Hematopoietic multipotent progenitor cell treated with erythropoietin and hydrocortisone succinate and interleukin-3 and kit ligand, for 8 days (in vitro differentiated cells): ENCODE measurements at regions not wholly inside any gene's neighbourhood (a gene's known extent, or its start where the extent isn't known, plus 50 kb on each side); places are given as distances from the start of the nearest gene placed in this dataset.

Source experiments
- DNase-seq: peaks from one replicate; pipeline ENCODE4 v3.0.0-alpha.2; 2015

DNA sequence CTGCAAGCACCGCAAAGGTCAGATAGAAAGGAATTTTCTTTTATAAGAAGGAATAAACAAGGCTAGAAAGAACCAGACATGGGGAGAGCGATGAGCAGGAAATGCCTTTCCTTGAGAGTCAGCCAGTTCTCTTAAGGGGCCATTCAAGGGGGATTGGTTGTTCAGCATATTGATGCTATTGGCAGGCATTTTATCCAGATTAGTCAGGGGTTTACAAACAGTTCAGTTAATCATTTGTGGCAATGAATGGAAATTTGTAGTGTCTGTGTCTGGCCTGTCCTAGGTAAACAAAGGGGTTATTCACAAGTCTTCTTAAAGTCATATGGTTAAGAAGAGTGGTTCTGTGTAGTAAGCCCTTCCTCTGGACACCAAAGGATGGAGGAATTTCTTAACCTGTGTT is 184.7 kb upstream of the FRMPD4 start:
- DNase-seq, result no peak

DNA sequence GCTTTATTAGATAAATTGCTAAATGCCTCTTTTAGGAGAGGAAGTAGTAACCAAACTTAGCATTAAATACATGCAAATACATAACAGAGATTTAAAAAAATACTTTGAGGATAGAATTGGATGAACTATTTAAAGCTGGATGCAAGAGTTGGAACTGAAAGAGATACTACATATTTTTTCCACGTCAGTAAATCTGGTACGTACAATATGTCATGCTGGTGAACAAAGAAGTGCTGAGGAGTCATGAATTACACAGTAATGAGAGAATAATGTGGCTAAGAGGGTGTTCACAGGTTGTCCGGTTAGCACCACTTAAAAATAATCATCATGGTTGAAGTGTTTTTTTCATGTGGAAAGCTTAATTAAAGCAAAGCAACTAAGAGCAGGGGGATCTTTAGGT is 184.1 kb upstream of the FRMPD4 start:
- no peak for DNase-seq

DNA sequence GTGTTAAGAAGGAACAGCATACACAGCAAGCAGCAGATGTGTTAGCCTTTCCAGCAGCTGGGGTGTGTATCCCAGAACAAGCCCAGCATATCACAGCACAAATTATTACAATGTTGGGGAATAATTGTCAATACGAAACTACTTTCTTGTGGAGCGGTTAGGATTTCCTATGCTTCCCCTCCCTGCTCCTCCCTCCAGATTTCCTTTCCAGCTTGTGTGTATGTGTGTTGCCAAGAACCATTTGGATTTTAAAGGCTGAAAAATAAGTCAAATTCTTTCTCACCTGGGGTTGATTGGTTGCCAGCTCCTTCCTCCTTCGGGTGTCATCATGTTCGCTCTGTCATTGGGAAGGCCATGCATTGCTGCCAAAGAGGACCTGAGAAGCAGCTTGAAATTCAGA is 178.2 kb upstream of the FRMPD4 start:
- no peak for DNase-seq

DNA sequence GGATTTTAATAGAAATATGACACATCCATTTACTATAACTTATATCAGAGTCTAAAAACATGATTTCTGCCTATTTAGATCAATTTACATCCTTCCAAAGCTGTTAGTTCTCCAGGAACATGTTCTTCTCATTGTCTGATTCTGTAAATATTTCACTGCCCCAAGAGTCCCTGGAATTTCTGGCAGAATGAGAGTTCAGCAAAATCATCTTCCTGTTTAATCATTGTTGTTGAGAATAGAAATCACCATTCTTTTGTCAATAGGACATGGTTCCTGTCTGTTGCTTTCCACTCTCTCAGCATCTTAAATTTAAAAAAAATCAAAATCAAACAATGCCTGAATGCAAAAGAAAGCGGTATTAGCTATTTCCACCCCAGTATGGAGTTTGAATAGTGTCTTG is 172.8 kb upstream of the FRMPD4 start:
- no peak for DNase-seq

DNA sequence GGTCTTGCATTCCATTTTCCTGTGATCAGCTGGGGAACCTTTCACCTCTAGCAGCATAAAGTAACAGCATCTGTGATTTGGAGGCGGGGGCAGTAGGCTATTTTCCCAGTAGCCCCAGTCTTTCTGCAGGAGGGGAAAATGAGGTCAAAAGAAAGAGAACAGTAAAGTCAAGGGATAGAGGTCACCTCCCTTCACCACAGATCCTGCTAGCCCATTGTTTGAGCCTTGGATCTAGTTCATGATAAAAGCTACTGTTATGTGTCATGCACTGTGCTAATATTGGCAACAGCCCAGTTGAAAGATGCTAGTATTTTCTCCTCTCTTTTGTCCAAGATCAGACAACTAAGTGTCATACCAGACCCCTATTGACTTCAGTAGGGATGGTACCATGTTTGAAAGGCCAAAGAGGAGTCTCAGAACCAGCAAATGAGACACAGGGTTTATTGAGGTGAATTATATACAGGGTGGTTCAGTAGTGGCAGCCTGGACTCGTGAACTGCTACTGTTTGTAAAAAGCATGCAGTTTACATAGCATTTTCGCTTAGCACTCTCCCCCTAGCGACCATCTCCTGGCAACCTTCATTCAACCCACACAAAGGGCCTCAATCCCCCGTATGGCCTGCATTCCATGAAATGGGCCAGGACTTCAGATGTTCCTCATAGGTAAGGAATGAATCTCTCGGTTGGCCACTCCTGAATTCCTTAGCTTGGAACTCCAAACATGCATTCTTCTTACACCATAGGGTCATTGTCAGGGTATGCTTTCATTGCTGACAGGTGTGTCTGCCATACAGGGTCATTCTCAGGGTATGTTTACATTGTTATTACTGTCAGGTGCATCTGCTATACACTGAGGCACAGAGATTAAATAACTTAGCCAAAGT is 170.0 kb upstream of the FRMPD4 start:
- DNase-seq, result no peak

DNA sequence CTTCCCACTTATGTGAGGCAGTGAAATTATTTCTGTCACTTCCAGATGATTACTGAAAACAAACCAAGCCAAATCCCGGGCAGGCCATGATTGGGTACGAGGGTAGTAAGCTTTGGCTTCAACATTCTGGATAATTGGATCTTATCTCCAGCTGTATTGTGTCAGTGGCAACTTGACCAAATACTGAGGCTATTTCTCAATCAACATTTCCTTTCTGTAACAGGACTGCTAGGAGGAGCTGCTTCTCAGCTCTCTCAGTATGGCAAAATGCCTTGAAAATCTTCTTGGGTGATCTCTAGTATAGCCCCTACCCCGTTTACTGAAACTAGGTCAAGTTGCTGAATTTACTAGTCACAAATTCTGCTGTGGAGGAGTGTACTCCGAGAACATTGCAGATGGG is 169.3 kb upstream of the FRMPD4 start:
- no peak for DNase-seq

DNA sequence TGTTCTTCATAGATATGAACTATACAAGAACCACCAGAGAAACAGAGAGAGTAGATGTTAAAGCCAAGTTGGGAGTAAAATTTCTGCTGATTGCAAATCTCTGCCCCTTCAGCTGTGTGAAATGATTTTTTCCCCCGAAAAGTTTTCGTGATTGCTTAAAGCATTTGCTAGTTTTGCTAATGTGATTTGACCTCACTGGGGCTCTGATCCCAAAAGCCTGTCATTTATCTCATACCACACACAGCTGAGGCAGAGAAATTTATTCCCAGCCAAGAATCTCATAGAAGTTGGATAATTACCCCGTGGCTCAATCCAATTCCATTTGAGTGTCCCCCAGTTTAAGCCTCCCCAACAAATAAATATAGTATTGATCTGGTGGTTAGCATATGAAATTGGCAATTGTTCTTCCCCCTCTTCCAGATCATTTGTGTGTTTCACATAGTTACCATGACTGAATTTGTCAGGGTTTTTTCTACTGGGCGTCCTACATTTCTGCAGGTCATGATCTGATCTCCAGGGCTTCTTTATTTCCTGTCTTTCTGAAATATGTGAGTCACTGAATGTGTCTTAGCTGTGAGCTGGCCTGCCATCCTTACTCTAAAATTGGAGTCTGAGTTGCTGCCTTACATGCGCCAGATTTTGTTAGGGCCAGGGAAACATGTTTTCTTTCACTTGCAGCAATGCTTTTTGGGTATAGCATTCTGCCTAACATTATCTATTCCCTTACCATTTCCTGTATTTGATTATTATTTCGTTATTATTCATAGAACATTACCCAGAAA is 167.5 kb upstream of the FRMPD4 start:
- DNase-seq, result no peak

DNA sequence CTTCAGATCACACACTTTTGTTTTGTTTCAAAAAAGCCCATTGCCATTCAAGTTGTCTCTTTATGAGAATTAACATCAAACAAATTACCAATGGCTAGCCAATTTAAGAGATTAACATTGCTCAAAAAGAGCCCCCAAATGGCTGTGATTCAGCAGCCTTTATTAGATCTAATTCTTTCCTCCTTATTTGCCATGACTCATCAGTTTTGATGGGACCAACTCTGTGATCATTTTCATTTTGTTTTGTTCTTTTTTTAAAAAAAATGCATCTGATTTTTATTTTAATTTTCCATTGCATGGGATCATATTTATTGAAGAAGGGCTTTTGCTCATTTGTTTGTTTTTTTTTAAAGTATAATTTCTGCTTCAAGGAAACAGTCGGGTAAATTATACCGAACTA is 161.6 kb upstream of the FRMPD4 start:
- DNase-seq, result no peak

DNA sequence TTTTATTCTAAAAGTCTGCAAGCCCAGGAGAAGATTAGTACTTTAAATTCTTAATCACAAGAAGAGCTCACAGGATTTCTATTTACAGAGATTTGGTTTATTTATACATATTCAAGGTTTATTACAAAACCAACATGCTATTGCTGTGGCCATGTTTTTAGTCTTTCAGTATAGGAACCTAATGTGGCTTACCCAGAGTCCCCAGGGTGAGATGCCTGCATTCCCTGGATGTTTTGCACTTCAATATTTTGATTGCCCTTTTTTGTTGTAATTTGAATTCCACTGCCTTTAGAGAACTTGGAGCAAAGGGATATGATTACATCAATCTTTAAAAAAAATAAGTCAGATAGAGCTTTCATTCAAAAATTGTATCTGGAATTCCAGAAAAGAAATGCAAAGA is 146.0 kb upstream of the FRMPD4 start:
- DNase-seq, result no peak

DNA sequence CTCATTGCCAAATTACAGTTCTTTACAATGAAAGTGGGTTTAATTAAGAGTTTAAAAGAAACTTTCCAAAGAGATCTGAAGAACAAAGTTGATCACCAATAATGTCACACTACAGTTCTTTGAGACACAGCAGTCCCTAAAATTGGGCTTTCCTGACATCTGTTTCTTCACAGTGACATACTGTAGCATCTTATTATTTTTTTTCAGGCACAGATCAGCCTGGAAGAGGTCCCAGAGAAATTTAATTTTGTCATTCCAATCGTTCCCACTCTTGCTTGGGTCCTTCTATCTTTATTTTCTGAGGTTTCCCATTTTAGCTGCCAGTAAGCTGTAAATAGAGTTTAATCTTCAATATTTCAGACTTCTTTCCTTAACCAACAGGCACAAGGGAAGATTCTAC is 143.1 kb upstream of the FRMPD4 start:
- no peak for DNase-seq

DNA sequence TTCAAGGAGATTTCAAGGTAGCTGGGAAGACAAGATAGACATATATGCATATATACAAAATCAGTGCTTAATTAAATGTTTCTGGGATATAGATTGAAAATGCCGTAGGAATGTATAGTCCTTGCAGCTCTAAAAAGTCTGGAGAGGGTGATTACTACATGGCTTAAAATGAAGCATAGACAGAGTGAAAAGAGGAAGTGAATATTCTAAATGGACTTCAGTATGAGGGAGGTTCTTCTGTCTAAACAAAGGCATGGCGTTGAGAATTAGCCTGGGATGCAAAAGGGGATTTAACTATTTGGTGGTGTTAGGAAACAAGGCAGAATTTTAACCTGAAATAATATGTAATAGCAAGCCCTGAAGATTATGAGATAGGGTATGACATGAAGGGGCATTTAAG is 141.5 kb upstream of the FRMPD4 start:
- DNase-seq, result no peak

DNA sequence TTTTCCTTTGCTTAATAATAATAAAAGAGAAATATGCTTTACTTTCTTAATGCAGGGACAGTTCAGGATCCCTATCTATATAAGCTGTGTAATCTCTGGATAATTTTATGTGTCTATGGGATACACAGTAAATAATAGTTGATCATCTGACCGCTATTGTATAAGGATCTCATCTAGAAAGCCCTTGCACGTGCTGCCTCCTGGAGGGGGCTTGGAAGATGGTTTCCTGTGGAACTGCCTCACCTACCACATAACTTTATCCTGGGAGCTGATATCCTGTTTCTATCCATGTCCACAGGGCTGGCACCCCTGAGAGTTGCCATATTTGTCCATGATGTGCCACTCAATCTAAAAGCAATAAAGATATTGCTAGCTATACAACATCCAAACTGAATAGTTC is 139.3 kb upstream of the FRMPD4 start:
- no peak for DNase-seq

DNA sequence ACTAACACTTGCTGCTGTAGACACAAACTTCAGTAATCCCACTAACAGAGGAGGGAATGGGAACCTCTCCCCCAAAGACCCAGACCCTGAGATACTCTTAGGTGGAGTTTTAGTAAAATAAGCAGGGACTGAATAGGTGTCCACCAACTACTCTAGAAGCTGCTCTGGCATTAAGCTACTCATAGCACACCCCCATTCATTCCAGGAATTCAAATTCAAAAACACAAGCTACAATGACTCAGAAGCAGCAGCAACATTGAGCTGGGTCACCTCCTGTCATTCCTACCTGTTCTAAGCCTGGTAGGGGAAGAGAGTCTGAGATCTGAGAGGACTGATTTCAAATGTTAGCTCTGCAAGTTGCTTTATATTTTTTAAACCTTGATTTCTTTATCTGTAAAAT is 135.4 kb upstream of the FRMPD4 start:
- no peak for DNase-seq

DNA sequence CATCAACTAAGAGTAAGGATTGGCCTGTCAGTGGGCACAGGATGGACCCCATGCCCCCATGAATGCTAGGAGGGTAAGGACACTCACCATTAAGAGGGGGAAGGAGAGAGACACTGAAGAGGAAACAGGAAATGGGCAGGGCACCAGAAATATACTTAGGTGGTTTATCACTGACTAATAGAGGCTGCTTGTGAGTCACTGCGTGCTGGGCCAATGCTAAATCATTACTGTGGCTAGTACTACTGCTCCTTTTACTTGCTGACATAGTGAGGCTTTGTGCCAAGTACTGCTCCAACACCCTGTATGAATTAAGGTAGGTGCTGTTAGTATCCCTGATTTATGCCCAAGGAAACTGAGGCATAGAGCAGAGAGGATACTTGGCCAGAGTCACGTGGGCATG is 130.4 kb upstream of the FRMPD4 start:
- no peak for DNase-seq

DNA sequence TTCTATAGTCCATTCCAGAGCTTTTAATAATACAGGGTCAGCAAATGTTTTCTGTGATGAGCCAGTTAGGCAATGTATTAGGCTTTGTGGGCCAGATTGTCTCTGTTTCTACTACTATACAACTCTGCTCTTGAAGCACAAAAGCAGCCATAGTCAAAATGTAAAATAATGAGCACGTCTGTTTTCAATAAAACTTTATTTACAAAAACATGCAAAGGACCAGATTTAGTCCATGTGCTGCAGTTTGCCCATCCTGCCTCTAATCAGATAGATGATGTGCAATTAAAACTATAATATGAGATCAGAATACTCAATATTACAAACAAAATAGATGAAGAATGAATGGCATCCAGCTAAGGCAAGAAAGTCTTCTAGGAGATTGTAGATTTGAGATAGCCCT is 127.8 kb upstream of the FRMPD4 start:
- DNase-seq, result no peak

DNA sequence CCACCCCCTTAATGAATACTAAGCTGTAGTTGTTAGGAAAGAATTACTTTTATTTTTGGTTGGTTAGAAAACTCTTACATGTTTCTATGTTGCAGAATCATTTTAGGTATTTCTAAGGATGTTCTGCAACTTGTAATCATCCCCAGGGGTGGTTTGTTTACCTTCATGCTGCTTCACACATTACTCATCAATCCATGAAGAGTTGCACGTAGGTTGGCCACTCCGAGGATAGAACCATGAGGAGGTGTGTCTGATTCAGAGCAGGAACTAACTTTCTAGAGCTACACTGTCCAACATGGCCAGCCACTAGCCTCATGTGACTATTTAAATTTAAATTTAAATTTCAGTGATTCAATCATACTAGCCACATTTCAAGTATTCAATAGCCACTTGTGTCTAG is 127.2 kb upstream of the FRMPD4 start:
- DNase-seq, result no peak

DNA sequence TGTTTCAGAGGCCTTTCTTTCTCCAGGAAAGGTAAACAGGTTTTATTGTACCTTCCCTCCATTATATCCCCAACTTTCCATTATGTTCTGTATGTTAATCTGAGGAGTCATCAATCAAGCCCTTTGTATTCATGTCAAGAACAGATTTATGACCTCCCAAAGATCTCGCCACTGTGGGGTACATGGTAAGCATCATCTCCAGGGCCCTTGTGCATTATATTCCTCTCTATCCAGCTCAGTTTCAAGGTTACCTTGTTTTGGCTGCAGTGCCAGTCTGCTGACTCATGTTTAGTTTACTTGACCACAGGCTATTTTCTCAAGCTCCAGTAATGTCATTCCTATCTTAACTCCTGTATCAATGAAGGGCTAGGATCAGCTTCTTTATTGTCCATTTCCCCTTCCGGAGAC is 125.1 kb upstream of the FRMPD4 start:
- DNase-seq, result no peak

DNA sequence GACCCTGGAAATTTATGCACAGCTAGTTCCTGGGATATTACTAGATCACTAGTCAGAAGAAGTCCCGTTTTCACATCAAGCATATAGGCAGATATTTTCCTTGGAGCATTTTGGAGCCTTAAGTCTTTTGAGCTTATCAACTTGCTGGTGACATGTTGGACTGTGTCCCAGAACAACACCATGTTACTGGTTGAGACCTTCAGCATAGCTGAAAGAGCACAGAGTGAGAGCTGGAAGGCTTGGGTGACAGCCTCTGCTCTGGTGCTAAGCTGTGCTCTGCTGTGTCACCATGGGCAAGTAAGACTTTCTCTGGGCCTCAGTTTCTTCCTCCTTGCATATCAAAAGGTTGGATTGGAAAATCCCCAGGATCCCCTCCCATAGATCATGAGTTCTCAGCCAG is 116.6 kb upstream of the FRMPD4 start:
- no peak for DNase-seq

DNA sequence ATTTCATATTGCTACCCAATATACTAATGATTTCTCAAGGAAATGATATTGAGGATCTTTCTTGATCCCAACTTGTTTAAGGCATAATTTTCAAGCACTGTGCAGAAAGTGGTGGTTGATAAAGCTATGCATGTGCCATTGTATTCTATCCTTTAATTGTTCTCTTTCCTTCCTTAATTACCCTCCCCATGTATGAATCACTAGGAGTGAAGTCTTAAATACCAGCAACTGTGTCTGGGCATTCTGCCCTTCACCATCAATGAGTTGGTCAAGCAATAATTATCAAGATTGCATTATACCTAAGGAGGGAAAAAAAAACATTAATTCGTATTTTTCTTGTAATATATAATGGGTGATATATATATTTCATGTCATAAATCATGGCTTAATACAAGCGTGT is 111.8 kb upstream of the FRMPD4 start:
- no peak for DNase-seq

DNA sequence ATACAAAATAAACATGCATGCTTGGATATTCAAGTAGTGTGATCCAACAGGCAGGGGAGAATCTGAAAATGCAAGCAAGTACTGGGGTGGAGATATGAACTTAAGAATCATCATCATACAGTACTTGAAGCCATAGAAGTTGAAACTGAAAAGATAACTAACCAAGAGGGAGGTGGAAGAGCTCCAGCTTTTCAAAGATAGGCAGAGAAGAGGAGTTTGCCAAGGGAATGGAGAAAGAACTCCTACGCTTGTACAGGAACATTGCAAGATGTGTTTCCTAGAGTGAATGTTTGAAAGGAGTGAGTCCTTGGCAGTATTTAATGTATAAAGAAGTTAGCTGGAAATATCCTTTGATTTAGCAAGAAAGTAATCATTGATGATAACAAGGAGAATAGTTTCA is 106.2 kb upstream of the FRMPD4 start:
- no peak for DNase-seq

DNA sequence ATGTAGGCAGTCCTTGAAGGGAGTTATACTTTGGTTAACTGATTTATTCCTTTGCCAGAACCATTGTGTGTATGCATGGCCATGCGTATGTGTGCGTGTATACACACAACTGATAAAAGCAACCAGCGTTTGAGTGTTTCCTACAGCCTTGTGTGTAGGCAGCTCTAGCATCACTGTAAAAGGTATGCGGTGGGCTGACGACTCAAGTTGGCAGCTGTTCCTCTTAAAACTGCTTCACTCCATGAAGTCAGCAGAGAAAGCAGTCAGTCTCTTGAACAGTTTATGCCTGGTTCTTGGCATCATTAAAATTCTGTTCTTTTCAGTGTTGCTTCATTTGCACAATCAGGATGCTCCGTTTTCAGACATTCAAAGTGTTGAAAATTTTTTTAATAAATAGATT is 103.5 kb upstream of the FRMPD4 start:
- no peak for DNase-seq

DNA sequence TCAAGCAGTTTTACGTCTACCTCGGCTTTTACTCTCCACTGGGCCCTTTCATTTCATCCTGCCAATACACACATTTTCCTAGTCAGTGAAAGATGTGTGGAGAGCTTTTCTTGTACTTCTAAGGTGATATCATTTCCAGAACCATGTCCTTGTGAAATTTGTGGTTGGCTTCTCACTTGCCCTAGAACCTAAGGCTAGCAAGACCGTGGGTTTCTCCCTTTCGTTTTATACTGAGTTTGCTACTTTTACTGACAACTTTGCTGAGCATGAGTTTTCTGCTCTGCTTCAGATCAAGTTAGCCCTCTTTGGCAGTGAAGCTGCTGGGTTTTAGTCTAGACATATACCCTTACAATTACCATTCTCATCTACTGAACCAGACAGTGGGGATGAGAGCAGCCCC is 95.7 kb upstream of the FRMPD4 start:
- no peak for DNase-seq

DNA sequence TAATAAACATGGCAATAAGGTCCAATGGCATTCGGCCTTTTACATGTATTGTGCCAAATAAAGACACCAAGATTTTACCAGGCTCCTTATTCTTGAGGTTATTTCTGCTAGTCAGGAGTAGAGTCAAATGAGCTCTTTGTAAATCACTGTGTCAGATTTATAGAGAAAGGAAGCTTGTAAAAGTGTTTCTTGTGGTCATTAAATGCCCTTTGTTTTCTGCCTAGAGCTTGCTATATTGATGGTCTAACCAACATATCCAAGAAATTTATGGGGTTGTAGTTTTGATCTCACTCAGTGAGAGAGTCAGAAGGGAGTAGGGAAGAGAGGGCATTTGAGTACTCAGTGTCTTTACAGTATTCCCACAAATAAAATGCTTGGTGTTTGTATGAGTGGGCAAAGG is 86.2 kb upstream of the FRMPD4 start:
- no peak for DNase-seq

DNA sequence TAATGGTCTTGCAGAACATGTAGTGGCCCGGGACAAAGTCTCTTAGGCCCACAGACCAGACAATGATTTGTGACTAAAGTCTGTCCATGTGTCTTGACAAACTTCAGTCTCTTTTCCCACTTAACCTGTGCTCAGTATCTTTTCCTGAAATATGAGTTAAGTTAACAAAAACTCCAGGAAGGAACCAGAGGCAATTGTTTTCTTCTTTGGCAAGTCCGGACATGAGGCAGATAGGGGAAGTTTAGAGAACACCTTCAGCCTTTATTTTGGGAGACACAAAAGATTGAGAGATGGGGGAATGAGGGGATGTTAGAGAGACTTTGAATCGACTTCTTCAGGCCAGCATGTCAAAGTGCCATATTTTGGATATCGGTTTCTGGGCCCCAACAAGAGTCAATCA is 80.2 kb upstream of the FRMPD4 start:
- no peak for DNase-seq
